H1 (cell line): ENCODE measurements at regions not wholly inside any gene's neighbourhood (a gene's known extent, or its start where the extent isn't known, plus 50 kb on each side); places are given as distances from the start of the nearest gene placed in this dataset.

Source experiments
- CBX8 ChIP-seq: fragments of 300-800, 300-1000 bp; sonication (generic); IDR thresholded peaks from 2 replicates; pipeline ENCODE4 v1.7.1; 2016; ENCODE audit warnings: low read depth, low read length, borderline replicate concordance
- JUND ChIP-seq: IDR thresholded peaks from 2 replicates; pipeline ENCODE4 v1.6.1; 2011; ENCODE audit warnings: mild to moderate bottlenecking, improper control_type of control experiment, low read length
- RAD21 ChIP-seq, 2 experiments: IDR thresholded peaks in 1 of 2; conservative IDR thresholded peaks in 1 of 2; 2 replicates each; pipeline ENCODE4 v1.6.1; 2011; ENCODE audit warnings: low read depth in 2 of 2, low read length in 2 of 2, improper control_type of control experiment in 1 of 2, inconsistent platforms in 1 of 2, mild to moderate bottlenecking in 1 of 2, moderate library complexity in 1 of 2
- SRF ChIP-seq: IDR thresholded peaks from 2 replicates; pipeline ENCODE4 v1.6.1; 2011; ENCODE audit warnings: mild to moderate bottlenecking, low read depth, low read length, moderate library complexity
- TAF7 ChIP-seq: optimal IDR thresholded peaks from 2 replicates; pipeline ENCODE3; 2011; ENCODE audit warnings: low read depth, mild to moderate bottlenecking, inconsistent platforms, low read length, moderate library complexity, borderline replicate concordance
- TCF12 ChIP-seq: IDR thresholded peaks from 2 replicates; pipeline ENCODE4 v1.6.1; 2011; ENCODE audit warnings: low read depth, mild to moderate bottlenecking, low read length
- TF ChIP-seq, protein P1 (sequence below): IDR thresholded peaks from 2 replicates; pipeline ENCODE4 v1.6.1; 2011; ENCODE audit warnings: low read length, improper control_type of control experiment
- TF ChIP-seq, protein P2 (sequence below): IDR thresholded peaks from 2 replicates; pipeline ENCODE4 v1.6.1; 2012; ENCODE audit warnings: inconsistent platforms

DNA sequence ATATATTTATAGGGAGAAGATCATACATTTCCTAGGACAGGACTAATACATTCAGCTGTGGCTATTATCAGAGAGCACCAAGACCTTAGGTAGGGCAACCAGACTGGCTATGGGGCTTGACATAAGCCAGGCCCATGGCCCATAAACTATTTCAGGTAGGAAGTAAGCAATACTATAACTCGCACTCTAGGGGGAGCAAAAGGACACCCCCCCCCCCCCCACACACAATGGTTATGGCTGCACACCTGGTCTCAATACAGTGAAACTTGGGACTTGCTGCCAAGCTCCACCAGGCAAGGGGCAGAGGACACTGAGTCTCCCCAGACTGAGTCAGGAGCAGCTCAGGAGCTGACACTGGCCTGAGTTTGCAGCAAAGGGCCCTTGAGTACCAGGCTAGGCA lies 348.9 kb upstream of the ASIC2 start (continued):
- peak in 1 of 2 experiments; percentile 22; a peak in 1 of 4 replicates for TF ChIP-seq RAD21 (IDR thresholded peaks at IDR 0.05 in 1 of 2, conservative IDR thresholded peaks at IDR 0.05 in 1 of 2; ENCODE audit: low read depth in 2 of 2, low read length in 2 of 2)
- TF ChIP-seq, protein P1, sequence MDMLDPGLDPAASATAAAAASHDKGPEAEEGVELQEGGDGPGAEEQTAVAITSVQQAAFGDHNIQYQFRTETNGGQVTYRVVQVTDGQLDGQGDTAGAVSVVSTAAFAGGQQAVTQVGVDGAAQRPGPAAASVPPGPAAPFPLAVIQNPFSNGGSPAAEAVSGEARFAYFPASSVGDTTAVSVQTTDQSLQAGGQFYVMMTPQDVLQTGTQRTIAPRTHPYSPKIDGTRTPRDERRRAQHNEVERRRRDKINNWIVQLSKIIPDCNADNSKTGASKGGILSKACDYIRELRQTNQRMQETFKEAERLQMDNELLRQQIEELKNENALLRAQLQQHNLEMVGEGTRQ: no peak
- 0 out of 2 replicates have a peak, but pooled peaks have one; percentile 38 for TF ChIP-seq TCF12
- TF ChIP-seq, protein P2, sequence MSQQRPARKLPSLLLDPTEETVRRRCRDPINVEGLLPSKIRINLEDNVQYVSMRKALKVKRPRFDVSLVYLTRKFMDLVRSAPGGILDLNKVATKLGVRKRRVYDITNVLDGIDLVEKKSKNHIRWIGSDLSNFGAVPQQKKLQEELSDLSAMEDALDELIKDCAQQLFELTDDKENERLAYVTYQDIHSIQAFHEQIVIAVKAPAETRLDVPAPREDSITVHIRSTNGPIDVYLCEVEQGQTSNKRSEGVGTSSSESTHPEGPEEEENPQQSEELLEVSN: no peak
- no peak for TF ChIP-seq CBX8
- no peak for TF ChIP-seq TAF7
- TF ChIP-seq JUND: no peak
- TF ChIP-seq SRF: no peak
